Activated naive CD8-positive, alpha-beta T cell treated with anti-CD3 and anti-CD28 coated beads, Interleukin-2, amount 10 ng/mL, durations not matched to agents 7 days and 5 days (primary cell): ENCODE measurements at regions not wholly inside any gene's neighbourhood (a gene's known extent, or its start where the extent isn't known, plus 50 kb on each side); places are given as distances from the start of the nearest gene placed in this dataset.

ENCODE experiments used
- ATAC-seq: fragments of 150-1000 bp; cut with Tn5 transposase; one replicate; pipeline ENCODE4 v1.10.0; 2021; ENCODE audit warnings: low read depth, moderate library complexity
- POLR2A ChIA-PET: fragments of 350-600 bp; sonication (Branson Sonifier 250); formaldehyde crosslinking; loops from one replicate; lab custom pipeline; 2021; ENCODE audit warnings: antibody characterized with exemption; lab: Charles Lee
- DNase-seq: peaks from one replicate; pipeline ENCODE4 v3.0.0; 2021
- H3K27ac Mint-ChIP-seq: one replicate; pipeline ENCODE4 v1.8.0; 2022; ENCODE audit warnings: mild to moderate bottlenecking, mixed read lengths
- H3K27me3 Mint-ChIP-seq: one replicate; pipeline ENCODE4 v1.8.0; 2022; ENCODE audit warnings: mild to moderate bottlenecking, moderate library complexity, mixed read lengths
- H3K36me3 Mint-ChIP-seq: one replicate; pipeline ENCODE4 v1.8.0; 2021; ENCODE audit warnings: mild to moderate bottlenecking, mixed read lengths
- H3K4me1 Mint-ChIP-seq: one replicate; pipeline ENCODE4 v1.8.0; 2021; ENCODE audit warnings: mixed read lengths
- H3K4me3 Mint-ChIP-seq: one replicate; pipeline ENCODE4 v1.8.0; 2022; ENCODE audit warnings: mild to moderate bottlenecking, moderate library complexity, mixed read lengths
- H3K9me3 Mint-ChIP-seq: one replicate; pipeline ENCODE4 v1.8.0; 2021; ENCODE audit warnings: mixed read lengths

- H3K27ac Mint-ChIP-seq: no peak overlapping the region
- peaks cover 3% of the 10 kb centered on the region for H3K9me3 Mint-ChIP-seq
- POLR2A ChIA-PET: no interaction called here
- no peak overlapping the region for H3K4me3 Mint-ChIP-seq
- DNase-seq (no peak), ATAC-seq (no peak)
- H3K36me3 Mint-ChIP-seq: no peaks in the 10 kb centered on the region
- no peaks in the 10 kb centered on the region for H3K27me3 Mint-ChIP-seq
- no peaks in the 10 kb centered on the region for H3K4me1 Mint-ChIP-seq
These were observed 400.3 kb downstream of the AASDHPPT start for GRCh38 chr11:106477776-106478175.

- Mint-ChIP-seq H3K9me3 (peaks cover 3% of the 10 kb centered on the region), H3K27ac (no peak overlapping the region), H3K36me3 (no peaks in the 10 kb centered on the region), H3K4me1 (no peaks in the 10 kb centered on the region), H3K27me3 (no peaks in the 10 kb centered on the region), H3K4me3 (no peak overlapping the region)
- POLR2A ChIA-PET: no interaction called here
- ATAC-seq: no peak
- no peak for DNase-seq
These were observed 402.2 kb downstream of the AASDHPPT start for GRCh38 chr11:106479646-106480045.

- no peak overlapping the region for H3K27ac Mint-ChIP-seq
- DNase-seq: no peak
- ATAC-seq: no peak
- no peaks in the 10 kb centered on the region for H3K4me1 Mint-ChIP-seq
- no peaks in the 10 kb centered on the region for H3K27me3 Mint-ChIP-seq
- POLR2A ChIA-PET: no interaction called here
- peaks cover 2% of the 10 kb centered on the region for H3K9me3 Mint-ChIP-seq
- no peaks in the 10 kb centered on the region for H3K36me3 Mint-ChIP-seq
- no peak overlapping the region for H3K4me3 Mint-ChIP-seq
These were observed 403.2 kb downstream of the AASDHPPT start for GRCh38 chr11:106480581-106481190.

- Mint-ChIP-seq H3K27ac (no peak overlapping the region), H3K9me3 (no peaks in the 10 kb centered on the region), H3K27me3 (no peaks in the 10 kb centered on the region), H3K36me3 (no peaks in the 10 kb centered on the region), H3K4me1 (no peaks in the 10 kb centered on the region), H3K4me3 (no peak overlapping the region)
- POLR2A ChIA-PET: no interaction called here
- ATAC-seq (no peak), DNase-seq (no peak)
These were observed 405.7 kb downstream of the AASDHPPT start for GRCh38 chr11:106482917-106483785.

DNA sequence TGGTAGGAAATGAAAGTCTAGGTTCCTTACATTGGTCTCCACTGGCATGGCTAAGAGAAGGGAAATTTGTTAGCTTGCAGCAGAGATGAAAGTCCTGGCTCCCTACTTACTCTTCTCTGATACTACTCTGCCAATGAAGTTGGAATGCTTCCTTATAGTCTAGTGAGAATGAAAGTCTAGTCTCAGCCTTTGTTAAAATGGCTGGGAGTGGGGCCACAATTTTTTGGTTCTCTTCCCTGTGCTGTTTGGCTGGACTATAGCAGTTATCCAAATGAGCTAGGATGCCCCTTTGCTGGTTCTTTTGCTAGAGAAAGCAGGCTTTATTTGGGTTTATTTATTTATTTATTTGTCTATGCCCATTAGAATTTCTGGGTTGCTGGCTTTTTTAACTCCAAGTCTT is 414.3 kb downstream of the AASDHPPT start:
- Mint-ChIP-seq H3K4me1 (no peaks in the 10 kb centered on the region), H3K4me3 (no peak overlapping the region), H3K9me3 (peaks cover 1% of the 10 kb centered on the region), H3K36me3 (no peaks in the 10 kb centered on the region), H3K27me3 (no peaks in the 10 kb centered on the region), H3K27ac (no peak overlapping the region)
- POLR2A ChIA-PET: no interaction called here
- DNase-seq (no peak), ATAC-seq (no peak)

DNA sequence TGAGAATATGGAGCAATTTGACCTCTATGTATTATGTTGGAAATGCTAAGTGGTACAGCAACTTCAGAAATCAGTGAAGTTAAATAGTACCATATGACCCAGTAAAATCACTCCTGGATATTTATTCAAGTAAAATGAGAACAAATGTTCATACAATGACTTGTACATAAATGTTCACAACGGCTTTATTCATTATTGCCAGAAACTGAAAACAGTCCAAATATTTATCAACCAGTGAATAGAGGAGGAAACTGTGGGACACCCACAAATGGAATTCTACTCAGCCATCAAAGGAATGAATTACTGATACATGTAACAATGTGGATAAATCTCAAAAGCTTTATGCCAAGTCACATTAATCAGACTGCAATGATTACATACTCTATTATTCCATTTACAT is 416.3 kb downstream of the AASDHPPT start:
- Mint-ChIP-seq H3K4me3 (no peak overlapping the region), H3K4me1 (no peaks in the 10 kb centered on the region), H3K9me3 (peaks cover 3% of the 10 kb centered on the region), H3K27me3 (no peaks in the 10 kb centered on the region), H3K27ac (no peak overlapping the region), H3K36me3 (no peaks in the 10 kb centered on the region)
- no peak for ATAC-seq
- no peak for DNase-seq
- POLR2A ChIA-PET: no interaction called here

GRCh38 chr11:106495046-106495445 is 417.6 kb downstream of the AASDHPPT start:
- no peak for ATAC-seq
- no peaks in the 10 kb centered on the region for H3K27me3 Mint-ChIP-seq
- H3K4me1 Mint-ChIP-seq: no peaks in the 10 kb centered on the region
- no peak for DNase-seq
- no peaks in the 10 kb centered on the region for H3K36me3 Mint-ChIP-seq
- H3K9me3 Mint-ChIP-seq: peaks cover 3% of the 10 kb centered on the region
- H3K27ac Mint-ChIP-seq: no peak overlapping the region
- no peak overlapping the region for H3K4me3 Mint-ChIP-seq
- POLR2A ChIA-PET: no interaction called here

DNA sequence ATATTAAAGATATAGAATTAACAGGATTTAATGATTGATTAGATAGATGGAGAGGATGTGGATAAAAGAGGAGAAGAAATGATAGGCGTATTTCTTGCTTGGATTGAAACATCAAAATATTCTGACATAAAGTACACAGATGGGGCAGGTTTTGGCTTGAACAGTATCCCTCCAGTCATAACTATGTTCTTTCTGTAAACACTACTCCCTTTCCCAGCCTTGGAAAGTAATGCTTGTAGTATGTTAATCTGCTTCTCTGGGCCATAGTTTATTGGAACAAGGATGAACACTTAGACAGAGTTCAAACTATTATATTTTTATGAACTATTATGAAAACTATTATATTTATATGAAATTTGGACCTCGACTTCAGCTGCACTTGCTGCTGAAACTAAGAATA is 419.2 kb downstream of the AASDHPPT start:
- DNase-seq: no peak
- H3K27me3 Mint-ChIP-seq: no peaks in the 10 kb centered on the region
- no peak for ATAC-seq
- POLR2A ChIA-PET: no interaction called here
- H3K36me3 Mint-ChIP-seq: no peaks in the 10 kb centered on the region
- H3K9me3 Mint-ChIP-seq: peaks cover 2% of the 10 kb centered on the region
- H3K4me3 Mint-ChIP-seq: no peak overlapping the region
- H3K27ac Mint-ChIP-seq: no peak overlapping the region
- H3K4me1 Mint-ChIP-seq: no peaks in the 10 kb centered on the region

DNA sequence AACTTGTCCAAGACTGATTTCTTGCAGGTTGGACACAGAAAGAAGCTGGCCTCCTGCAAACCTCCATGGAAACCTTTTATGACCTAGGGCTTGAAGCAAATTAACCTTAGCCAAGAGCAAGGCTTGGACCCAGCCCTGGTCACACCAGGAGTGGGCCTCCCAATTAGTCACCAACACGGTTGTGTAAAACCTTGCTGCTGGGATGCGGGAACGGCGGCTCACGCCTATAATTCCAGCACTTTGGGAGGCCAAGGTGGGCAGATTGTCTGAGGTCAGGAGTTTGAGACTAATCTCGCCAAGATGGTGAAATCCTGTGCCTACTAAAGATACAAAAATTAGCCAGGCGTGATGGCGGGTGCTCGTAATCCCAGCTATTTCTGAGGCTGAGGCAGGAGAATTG is 419.9 kb downstream of the AASDHPPT start:
- no peak for ATAC-seq
- H3K4me1 Mint-ChIP-seq: no peaks in the 10 kb centered on the region
- DNase-seq: no peak
- no peak overlapping the region for H3K4me3 Mint-ChIP-seq
- POLR2A ChIA-PET: no interaction called here
- no peaks in the 10 kb centered on the region for H3K36me3 Mint-ChIP-seq
- no peaks in the 10 kb centered on the region for H3K27me3 Mint-ChIP-seq
- H3K27ac Mint-ChIP-seq: no peak overlapping the region
- peaks cover 5% of the 10 kb centered on the region for H3K9me3 Mint-ChIP-seq

- DNase-seq: no peak
- POLR2A ChIA-PET: no interaction called here
- Mint-ChIP-seq H3K36me3 (no peaks in the 10 kb centered on the region), H3K27me3 (no peaks in the 10 kb centered on the region), H3K9me3 (peaks cover 5% of the 10 kb centered on the region), H3K4me1 (no peaks in the 10 kb centered on the region), H3K4me3 (no peak overlapping the region), H3K27ac (no peak overlapping the region)
- ATAC-seq: no peak
These were observed 420.4 kb downstream of the AASDHPPT start for GRCh38 chr11:106497822-106498221.

GRCh38 chr11:106503901-106504300 is 426.4 kb downstream of the AASDHPPT start:
- Mint-ChIP-seq H3K27me3 (no peaks in the 10 kb centered on the region), H3K4me1 (no peaks in the 10 kb centered on the region), H3K9me3 (peaks cover 5% of the 10 kb centered on the region), H3K36me3 (no peaks in the 10 kb centered on the region), H3K4me3 (no peak overlapping the region), H3K27ac (no peak overlapping the region)
- POLR2A ChIA-PET: no interaction called here
- ATAC-seq (no peak), DNase-seq (no peak)

- no peak overlapping the region for H3K4me3 Mint-ChIP-seq
- no peaks in the 10 kb centered on the region for H3K27me3 Mint-ChIP-seq
- H3K4me1 Mint-ChIP-seq: no peaks in the 10 kb centered on the region
- ATAC-seq (no peak), DNase-seq (no peak)
- H3K9me3 Mint-ChIP-seq: peaks cover 1% of the 10 kb centered on the region
- no peak overlapping the region for H3K27ac Mint-ChIP-seq
- no peaks in the 10 kb centered on the region for H3K36me3 Mint-ChIP-seq
- POLR2A ChIA-PET: no interaction called here
These were observed 430.3 kb downstream of the AASDHPPT start for GRCh38 chr11:106507645-106508306.

- POLR2A ChIA-PET: no interaction called here
- Mint-ChIP-seq H3K27me3 (no peaks in the 10 kb centered on the region), H3K9me3 (no peaks in the 10 kb centered on the region), H3K4me1 (no peaks in the 10 kb centered on the region), H3K4me3 (no peak overlapping the region), H3K36me3 (no peaks in the 10 kb centered on the region), H3K27ac (no peak overlapping the region)
- ATAC-seq (no peak), DNase-seq (no peak)
These were observed 437.2 kb downstream of the AASDHPPT start for GRCh38 chr11:106514706-106515105.

DNA sequence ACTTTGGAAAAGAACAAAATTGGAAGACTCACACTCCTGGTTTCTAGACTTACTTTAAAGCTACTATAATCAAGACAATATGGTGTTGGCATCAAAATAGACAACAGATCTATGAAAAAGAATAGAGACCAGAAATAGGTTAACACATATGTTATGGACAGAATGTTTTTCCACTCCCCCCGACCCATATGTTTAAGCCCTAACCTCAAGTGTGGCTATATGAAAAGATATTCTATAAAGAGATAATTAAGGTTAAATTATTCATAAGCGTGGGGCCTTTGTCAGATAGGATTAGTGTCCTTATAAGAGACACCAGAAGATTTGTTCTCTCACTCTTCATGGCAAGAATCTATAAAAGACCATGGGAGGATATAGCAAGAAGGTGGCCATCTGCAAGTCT is 440.0 kb downstream of the AASDHPPT start:
- POLR2A ChIA-PET: no interaction called here
- Mint-ChIP-seq H3K27me3 (no peaks in the 10 kb centered on the region), H3K4me3 (no peak overlapping the region), H3K36me3 (no peaks in the 10 kb centered on the region), H3K4me1 (no peaks in the 10 kb centered on the region), H3K27ac (no peak overlapping the region), H3K9me3 (no peaks in the 10 kb centered on the region)
- ATAC-seq (no peak), DNase-seq (no peak)
